ENCODE measurements at regions not wholly inside any gene's neighbourhood (a gene's known extent, or its start where the extent isn't known, plus 50 kb on each side); places are given as distances from the start of the nearest gene placed in this dataset.

DNA sequence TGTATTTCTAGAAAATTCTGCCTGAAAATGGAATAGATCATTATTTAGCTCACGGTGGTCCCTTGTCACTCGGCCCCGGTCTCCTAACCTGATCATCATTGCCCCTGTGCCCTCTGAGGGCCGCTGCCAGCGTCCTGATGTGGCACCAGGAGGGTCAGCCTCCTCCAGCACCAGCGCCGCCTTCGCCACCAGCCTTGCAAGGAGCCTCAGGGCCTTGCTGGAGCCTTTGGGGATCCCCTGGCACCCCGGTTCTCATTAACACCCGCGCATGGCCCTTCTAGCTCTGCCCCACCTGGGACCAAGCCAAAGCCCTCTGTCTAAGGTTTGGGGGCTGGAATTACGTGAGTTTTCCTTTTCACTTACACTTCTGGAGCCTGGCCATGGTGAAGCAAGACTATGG lies 282.5 kb upstream of the ADARB2 start:
- intact Hi-C loops (cut with DNase I; ENCODE audit: low total_unique reads) = no loop called here
- Histone ChIP-seq H3K27me3 (no peaks in the 10 kb centered on the region), H3K36me3 (no peaks in the 10 kb centered on the region), H3K4me3 (no peak overlapping the region), H3K27ac (no peak overlapping the region), H3K9me3 (no peaks in the 10 kb centered on the region), H3K4me1 (no peaks in the 10 kb centered on the region)
- DNase-seq = no peak
- in situ Hi-C loops (cut with MboI; ENCODE audit: low pct_ligation_motif_present in 1 of 4, low pct_unique_long_range_greater_than_20kb in 1 of 4, low sequenced_read_pairs in 3 of 4) = no loop called here
- 83 to 84% methylated on average over 4 to 12 of the region's 12 CpGs for WGBS, 2 donors (ENCODE audit: low coverage in 1 of 2)
- no peak for TF ChIP-seq POLR2A (IDR thresholded peaks at IDR 0.05)
- TF ChIP-seq CTCF (IDR thresholded peaks at IDR 0.05) = no peak
- no peak for TF ChIP-seq EP300 (IDR thresholded peaks at IDR 0.05; ENCODE audit: low read depth)
- no peak for TF ChIP-seq POLR2AphosphoS5 (IDR thresholded peaks at IDR 0.05)

- TF ChIP-seq EP300 (IDR thresholded peaks at IDR 0.05; ENCODE audit: low read depth) (no peak), CTCF (IDR thresholded peaks at IDR 0.05) (no peak), POLR2AphosphoS5 (IDR thresholded peaks at IDR 0.05) (no peak), POLR2A (IDR thresholded peaks at IDR 0.05) (no peak)
- DNase-seq = no peak
- no peak overlapping the region for H3K27ac ChIP-seq
- H3K4me1 ChIP-seq = no peaks in the 10 kb centered on the region
- 87% methylated on average over 3 of the region's 3 CpGs; no CpG with 5 or more reads in 1 of the 2 donors for WGBS, 2 donors (ENCODE audit: low coverage in 1 of 2)
- no peaks in the 10 kb centered on the region for H3K36me3 ChIP-seq
- in situ Hi-C loops (cut with MboI; ENCODE audit: low pct_ligation_motif_present in 1 of 4, low pct_unique_long_range_greater_than_20kb in 1 of 4, low sequenced_read_pairs in 3 of 4) = no loop called here
- no peaks in the 10 kb centered on the region for H3K9me3 ChIP-seq
- no peak overlapping the region for H3K4me3 ChIP-seq
- intact Hi-C loops (cut with DNase I; ENCODE audit: low total_unique reads) = no loop called here
- no peaks in the 10 kb centered on the region for H3K27me3 ChIP-seq
These were observed 282.0 kb upstream of the ADARB2 start for GRCh38 chr10:2019281-2019680.

DNA sequence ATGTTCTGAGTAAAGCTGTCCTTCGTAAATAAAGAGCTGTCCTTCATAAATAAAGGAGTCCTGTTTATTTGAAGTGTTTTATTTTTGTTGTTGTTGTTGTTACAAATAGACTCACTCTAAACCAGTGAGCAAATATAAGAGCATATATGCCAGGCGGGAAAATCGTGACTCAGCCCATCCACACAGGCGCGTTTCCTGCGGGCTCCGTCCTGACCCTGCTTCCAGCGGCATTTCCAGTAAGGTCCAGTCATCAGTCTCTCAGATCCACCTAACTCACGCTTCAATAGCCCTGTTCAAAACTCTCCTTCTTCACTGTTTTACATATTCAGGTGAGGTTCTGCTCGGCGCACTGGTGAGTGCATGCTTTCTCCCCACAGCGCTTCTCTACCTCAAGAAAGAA lies 277.2 kb upstream of the ADARB2 start:
- TF ChIP-seq CTCF (IDR thresholded peaks at IDR 0.05) (no peak), POLR2AphosphoS5 (IDR thresholded peaks at IDR 0.05) (no peak), EP300 (IDR thresholded peaks at IDR 0.05; ENCODE audit: low read depth) (no peak), POLR2A (IDR thresholded peaks at IDR 0.05) (no peak)
- no peak overlapping the region for H3K4me3 ChIP-seq
- H3K36me3 ChIP-seq = no peaks in the 10 kb centered on the region
- H3K4me1 ChIP-seq = no peaks in the 10 kb centered on the region
- no peaks in the 10 kb centered on the region for H3K9me3 ChIP-seq
- intact Hi-C loops (cut with DNase I; ENCODE audit: low total_unique reads) (no loop called here), in situ Hi-C loops (cut with MboI; ENCODE audit: low pct_ligation_motif_present in 1 of 4, low pct_unique_long_range_greater_than_20kb in 1 of 4, low sequenced_read_pairs in 3 of 4) (no loop called here)
- DNase-seq = no peak
- no peaks in the 10 kb centered on the region for H3K27me3 ChIP-seq
- WGBS, 2 donors (ENCODE audit: low coverage in 1 of 2) = 90 to 91% methylated on average over 10 to 12 of the region's 12 CpGs
- no peak overlapping the region for H3K27ac ChIP-seq

GRCh38 chr10:2012209-2012608 lies 274.9 kb upstream of the ADARB2 start:
- no peaks in the 10 kb centered on the region for H3K4me1 ChIP-seq
- TF ChIP-seq POLR2A (IDR thresholded peaks at IDR 0.05) (no peak), CTCF (IDR thresholded peaks at IDR 0.05) (no peak), POLR2AphosphoS5 (IDR thresholded peaks at IDR 0.05) (no peak), EP300 (IDR thresholded peaks at IDR 0.05; ENCODE audit: low read depth) (no peak)
- intact Hi-C loops (cut with DNase I; ENCODE audit: low total_unique reads) = no loop called here
- WGBS, 2 donors (ENCODE audit: low coverage in 1 of 2) = 69 to 81% methylated on average over 2 to 5 of the region's 5 CpGs
- no peak for DNase-seq
- no peaks in the 10 kb centered on the region for H3K36me3 ChIP-seq
- no peak overlapping the region for H3K4me3 ChIP-seq
- in situ Hi-C loops (cut with MboI; ENCODE audit: low pct_ligation_motif_present in 1 of 4, low pct_unique_long_range_greater_than_20kb in 1 of 4, low sequenced_read_pairs in 3 of 4) = no loop called here
- H3K27ac ChIP-seq = no peak overlapping the region
- no peaks in the 10 kb centered on the region for H3K27me3 ChIP-seq
- no peaks in the 10 kb centered on the region for H3K9me3 ChIP-seq
